NCI-H1436 treated with DMSO at 0.1 percent for 48 hours (cell line): ENCODE measurements at regions not wholly inside any gene's neighbourhood (a gene's known extent, or its start where the extent isn't known, plus 50 kb on each side); places are given as distances from the start of the nearest gene placed in this dataset.
"Not testable (repeated sequence)": the region's sequence is repeated elsewhere in the genome, so short reads cannot be mapped to it uniquely, and the experiment has no call there.

Experiments
- DNase-seq: peaks from one replicate; lab custom pipeline; 2025; lab: John Stamatoyannopoulos, UW

DNA sequence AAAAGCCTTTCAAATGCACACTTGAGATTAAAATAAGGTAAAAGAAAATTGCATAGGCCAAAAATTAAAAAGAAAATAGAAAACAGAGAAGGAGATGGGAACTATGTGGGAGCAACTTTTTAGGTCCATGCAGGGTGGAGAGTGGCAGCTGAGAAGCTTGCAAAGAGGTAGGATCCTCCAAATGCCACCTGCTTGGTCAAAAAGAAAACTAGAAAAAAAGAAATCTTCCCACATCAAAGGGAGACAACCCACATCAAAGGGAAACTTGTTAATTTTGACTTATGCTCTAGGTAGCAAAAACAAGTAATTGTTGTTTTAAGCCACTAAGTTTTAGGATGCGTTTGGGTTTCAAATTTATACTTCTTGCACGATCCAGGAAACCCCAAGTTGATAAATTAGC lies 342.9 kb downstream of the IL20RB start:
- DNase-seq: no peak

- no peak for DNase-seq
These were observed 346.7 kb downstream of the IL20RB start for GRCh38 chr3:137304313-137305056.

GRCh38 chr3:137324114-137324513 lies 366.3 kb downstream of the IL20RB start:
- DNase-seq: no peak

GRCh38 chr3:137325170-137325569 lies 367.4 kb downstream of the IL20RB start:
- no peak for DNase-seq

- no peak for DNase-seq
These were observed 368.2 kb downstream of the IL20RB start for GRCh38 chr3:137325934-137326333.

GRCh38 chr3:137329594-137329993 lies 371.8 kb downstream of the IL20RB start:
- no peak for DNase-seq

GRCh38 chr3:137330246-137330645 lies 372.5 kb downstream of the IL20RB start:
- DNase-seq: no peak

GRCh38 chr3:137332297-137332696 lies 374.5 kb downstream of the IL20RB start:
- DNase-seq: no peak

DNA sequence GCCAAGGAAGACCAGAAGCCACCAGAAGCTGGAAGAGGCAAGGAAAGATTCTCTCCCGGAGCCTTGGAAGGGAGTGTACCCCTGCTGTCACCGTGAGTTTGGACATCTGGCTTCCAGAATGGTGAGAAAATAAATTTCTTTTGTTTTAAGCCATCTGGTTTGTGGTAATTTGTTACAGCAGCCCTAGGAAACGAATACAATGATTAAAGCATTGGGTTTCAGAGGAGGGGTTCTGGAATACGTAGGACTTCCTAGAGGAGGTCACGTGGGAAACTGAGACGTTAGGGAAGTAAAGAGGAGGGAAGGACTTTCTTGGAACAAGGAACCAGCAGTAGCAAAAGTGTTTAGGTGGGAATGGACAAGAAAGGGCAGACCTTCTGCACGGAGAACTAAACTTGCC lies 377.7 kb downstream of the IL20RB start:
- no peak for DNase-seq

DNA sequence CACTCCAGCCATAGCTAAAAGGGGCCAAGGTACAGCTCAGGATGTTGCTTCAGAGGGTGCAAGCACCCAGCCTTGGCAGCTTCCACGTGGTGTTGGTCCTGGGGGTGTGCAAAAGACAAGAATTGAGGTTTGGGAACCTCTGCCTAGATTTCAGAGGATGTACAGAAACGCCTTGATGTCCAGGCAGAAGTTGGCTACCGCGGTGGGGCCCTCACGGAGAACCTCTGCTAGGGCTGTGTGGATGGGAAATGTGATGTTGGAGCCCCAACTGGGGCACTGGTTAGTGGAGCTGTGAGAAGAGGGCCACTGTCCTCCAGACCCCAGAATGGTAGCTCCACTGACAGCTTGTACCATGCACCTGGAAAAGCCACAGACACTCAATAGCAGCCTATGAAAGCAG lies 380.6 kb downstream of the IL20RB start:
- not testable (repeated sequence) for DNase-seq

GRCh38 chr3:137343283-137343682 lies 385.5 kb downstream of the IL20RB start:
- DNase-seq: no peak

- DNase-seq: no peak
These were observed 389.3 kb downstream of the IL20RB start for GRCh38 chr3:137347132-137347531.

DNA sequence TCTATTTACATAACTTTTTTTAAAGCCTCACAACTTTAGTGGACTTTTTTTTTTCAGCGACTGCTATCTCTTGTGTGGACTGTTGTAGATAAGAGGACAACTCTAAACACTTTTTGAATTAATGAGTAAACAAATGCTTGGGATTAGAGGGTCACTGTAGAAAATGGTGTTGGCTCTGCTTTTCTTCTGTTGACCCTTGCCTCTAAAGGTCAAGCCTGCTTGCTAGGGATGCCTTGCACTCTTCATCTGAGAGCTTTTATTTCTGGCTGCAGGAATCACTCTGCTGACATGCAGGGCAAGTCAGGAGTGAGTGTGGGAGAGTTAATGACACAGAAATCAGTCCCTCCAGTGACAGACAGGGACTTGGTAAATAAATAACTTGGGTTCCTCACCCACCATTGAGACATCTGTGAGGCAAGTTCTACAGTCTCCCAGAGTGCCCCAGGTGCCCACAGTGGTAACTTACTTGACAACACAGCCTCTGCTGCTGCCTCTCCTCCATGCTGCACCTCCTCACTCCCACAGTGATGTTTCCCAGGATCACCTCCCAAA lies 390.1 kb downstream of the IL20RB start:
- no peak for DNase-seq

DNA sequence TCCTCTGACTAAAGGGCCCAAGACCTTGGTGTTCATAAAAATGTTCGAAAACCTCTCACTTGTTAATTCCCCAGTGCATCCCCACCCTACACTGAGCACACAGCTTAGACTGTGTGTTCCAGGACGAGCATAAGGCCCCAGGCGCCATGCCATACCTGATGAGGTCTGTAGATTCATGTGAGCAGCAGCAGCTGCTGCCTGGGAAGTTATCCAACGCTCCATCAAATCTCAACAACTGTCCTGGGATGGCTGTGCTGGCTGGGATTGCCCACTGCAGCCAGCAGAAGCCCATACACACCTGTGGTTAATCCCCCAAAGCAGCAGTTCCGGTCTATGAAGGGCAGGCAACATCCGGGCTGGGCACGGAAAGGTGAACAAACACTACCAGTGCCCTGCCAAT lies 391.2 kb downstream of the IL20RB start:
- DNase-seq: no peak

- DNase-seq: no peak
These were observed 392.0 kb downstream of the IL20RB start for GRCh38 chr3:137349557-137350348.

DNA sequence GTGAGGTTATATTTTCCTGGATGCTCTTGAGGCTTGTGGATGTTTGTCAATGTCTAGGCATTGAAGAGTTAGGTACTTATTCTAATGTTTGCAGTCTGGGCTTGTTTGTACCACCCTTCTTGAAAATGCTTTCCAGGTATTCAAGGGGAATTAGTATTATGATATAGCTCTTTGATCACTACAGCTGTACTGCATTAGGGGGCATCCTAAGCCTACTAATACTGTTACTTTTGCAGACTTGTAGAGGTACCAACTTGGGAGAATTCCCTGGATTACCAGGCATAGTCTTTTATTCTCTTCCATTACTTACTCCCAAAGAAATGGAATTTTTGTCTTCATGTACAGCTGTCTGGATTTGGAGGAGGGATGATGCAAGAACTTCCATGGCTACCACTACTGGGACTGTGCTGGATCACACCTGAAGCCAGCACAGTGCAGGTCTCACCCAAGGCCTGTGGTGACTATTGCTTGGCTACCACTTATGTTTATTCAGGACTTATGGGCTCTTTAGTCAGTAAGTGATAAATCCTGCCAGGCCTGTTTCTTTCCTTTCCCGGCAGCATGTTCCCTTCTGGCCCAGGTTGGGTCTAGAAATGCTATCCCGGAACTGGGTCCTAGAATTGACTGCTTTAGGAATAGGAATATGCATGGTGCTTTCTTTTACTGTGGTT lies 402.9 kb downstream of the IL20RB start:
- no peak for DNase-seq

DNA sequence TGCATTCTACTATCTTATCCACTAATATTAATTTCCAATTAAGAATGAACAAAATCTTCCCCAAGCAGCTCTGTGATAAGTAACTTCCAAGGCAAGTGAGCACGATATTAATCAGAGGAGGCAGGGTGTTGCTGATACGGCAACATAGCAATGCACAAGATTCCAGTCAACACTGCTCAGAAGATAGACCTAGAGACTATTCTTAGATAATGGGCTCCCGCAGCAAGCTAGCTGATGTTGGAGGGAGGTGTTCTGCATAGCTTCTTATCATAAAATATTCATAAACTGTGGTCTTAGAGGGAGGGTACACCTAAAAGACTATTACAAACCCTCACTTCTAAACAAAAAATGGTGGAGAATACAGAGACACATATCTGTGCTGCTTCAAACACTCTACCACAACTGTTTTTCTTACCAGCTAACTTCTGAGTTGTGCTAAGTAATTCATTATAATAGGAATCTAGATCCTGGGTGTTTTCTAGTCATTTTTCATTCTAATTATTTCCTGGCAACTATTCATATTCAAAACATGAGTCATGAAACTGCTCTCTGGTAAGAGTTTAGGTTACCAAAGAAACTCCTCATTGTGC lies 382.0 kb upstream of the SOX14 start:
- no peak for DNase-seq

GRCh38 chr3:137385922-137386321 lies 378.2 kb upstream of the SOX14 start:
- no peak for DNase-seq

GRCh38 chr3:137409584-137409983 lies 354.5 kb upstream of the SOX14 start:
- DNase-seq: no peak

DNA sequence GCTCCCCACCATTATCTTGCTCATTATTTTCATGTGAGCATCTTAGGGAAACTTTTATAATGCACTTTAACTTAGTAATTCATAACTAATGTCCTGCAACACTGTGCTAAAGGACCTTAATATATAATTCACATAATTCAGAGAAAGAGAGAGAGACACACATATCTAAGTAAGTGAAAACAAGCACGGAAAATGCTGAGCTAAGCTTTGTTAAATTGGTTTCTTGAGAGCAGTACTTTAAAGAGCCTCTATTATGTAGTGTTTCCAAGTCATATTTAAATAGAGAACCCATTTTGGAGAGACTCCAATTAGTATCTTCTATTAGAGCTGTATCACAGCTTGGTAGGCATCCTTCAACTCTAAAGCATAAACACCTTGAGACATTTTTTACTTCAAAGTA lies 354.1 kb upstream of the SOX14 start:
- DNase-seq: no peak

DNA sequence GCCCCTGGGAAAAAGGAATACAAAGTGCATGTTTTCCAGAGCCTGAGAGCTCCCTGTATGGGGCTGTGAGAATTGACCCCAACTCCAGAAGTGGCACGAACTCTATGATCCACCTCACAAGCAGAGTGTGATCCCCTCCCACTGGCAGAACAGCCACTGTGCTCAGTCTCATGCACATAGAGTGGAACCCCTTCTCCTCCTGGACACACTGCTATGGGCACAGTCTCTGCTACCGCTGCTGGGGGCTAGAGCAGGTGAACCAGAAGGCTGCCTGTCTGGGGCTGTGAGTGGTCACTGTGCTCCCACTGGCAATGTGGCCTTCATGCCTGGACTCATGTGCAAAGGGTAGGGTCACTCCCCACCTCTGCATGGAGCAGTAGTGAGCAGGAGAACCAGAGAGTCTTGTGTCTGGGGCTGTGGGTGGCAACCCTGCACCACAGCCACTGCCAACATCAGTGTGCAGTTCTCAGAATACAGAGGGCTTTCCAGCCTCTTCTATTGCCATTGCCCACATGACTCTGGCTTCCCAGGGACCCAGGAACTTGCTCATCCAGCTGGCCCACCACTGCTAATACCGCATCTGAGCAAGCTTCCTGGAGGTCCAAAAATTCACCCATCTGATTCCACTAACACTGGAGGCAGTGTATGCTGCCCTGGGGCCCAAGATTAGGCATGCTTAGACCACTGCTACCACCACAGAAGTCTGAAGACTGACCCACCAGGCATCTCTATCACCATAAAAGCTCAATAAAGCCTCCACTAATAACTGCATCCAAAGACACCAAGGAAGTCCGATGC lies 343.7 kb upstream of the SOX14 start:
- no peak for DNase-seq
